Tibial nerve (tissue), 4 donors: ENCODE measurements at regions not wholly inside any gene's neighbourhood (a gene's known extent, or its start where the extent isn't known, plus 50 kb on each side); places are given as distances from the start of the nearest gene placed in this dataset.

Experiments used
- DNase-seq, 2 donors: peaks; one replicate each; pipeline ENCODE4 v3.0.0-alpha.2; 2019; ENCODE audit warnings: low spot score in 2 of 2
- H3K27ac ChIP-seq, 4 donors: fragments of 200-600 bp; sonication (generic) in 3 of 4; one replicate each; pipeline ENCODE4 v1.5.1; 2017 to 2019; ENCODE audit warnings: mild to moderate bottlenecking in 1 of 4
- H3K27me3 ChIP-seq, 2 donors: fragments of 200-600 bp; sonication (generic) in 1 of 2; one replicate each; pipeline versions ENCODE4 v1.5.1 to v1.6.0; 2017 to 2019
- H3K36me3 ChIP-seq, 3 donors: fragments of 200-600 bp; sonication (generic); one replicate each; pipeline ENCODE4 v1.5.1; 2018 to 2019
- H3K4me1 ChIP-seq, 4 donors: fragments of 200-600 bp; sonication (generic) in 3 of 4; one replicate each; pipeline ENCODE4 v1.5.1; 2017 to 2019
- H3K4me3 ChIP-seq, 4 donors: fragments of 200-600 bp; sonication (generic) in 3 of 4; one replicate each; pipeline ENCODE4 v1.5.1; 2017 to 2019; ENCODE audit warnings: mild to moderate bottlenecking in 1 of 4, moderate library complexity in 1 of 4
- H3K9me3 ChIP-seq, 4 donors: fragments of 200-600 bp; sonication (generic) in 3 of 4; one replicate each; pipeline ENCODE4 v1.5.1; 2017 to 2019
- EP300 ChIP-seq, 2 donors: sonication (generic); formaldehyde crosslinking; IDR thresholded peaks; one replicate each; pipeline ENCODE4 v1.6.1; 2017; ENCODE audit warnings: antibody characterized with exemption in 2 of 2, mild to moderate bottlenecking in 1 of 2
- POLR2A ChIP-seq, 2 donors: fragments of 450-650 bp; IDR thresholded peaks; one replicate each; pipeline ENCODE4 v1.6.1; 2017; ENCODE audit warnings: antibody characterized with exemption in 2 of 2, mild to moderate bottlenecking in 2 of 2, moderate library complexity in 2 of 2
- WGBS, 2 donors: methylation state at CpG; one replicate each; pipeline ENCODE4 v1.1.5; 2018; 5-methylcytosine and 5-hydroxymethylcytosine counted together
- TF ChIP-seq, protein P1 (sequence below), 5 experiments: fragments of 200-600 bp in 3 of 5; fragments of 450-650 bp in 2 of 5; sonication (generic) in 3 of 5; IDR thresholded peaks; one replicate each; pipeline ENCODE4 v1.5.1; 2016 to 2019; ENCODE audit warnings: antibody characterized with exemption in 5 of 5, mild to moderate bottlenecking in 3 of 5, moderate library complexity in 2 of 5

DNA sequence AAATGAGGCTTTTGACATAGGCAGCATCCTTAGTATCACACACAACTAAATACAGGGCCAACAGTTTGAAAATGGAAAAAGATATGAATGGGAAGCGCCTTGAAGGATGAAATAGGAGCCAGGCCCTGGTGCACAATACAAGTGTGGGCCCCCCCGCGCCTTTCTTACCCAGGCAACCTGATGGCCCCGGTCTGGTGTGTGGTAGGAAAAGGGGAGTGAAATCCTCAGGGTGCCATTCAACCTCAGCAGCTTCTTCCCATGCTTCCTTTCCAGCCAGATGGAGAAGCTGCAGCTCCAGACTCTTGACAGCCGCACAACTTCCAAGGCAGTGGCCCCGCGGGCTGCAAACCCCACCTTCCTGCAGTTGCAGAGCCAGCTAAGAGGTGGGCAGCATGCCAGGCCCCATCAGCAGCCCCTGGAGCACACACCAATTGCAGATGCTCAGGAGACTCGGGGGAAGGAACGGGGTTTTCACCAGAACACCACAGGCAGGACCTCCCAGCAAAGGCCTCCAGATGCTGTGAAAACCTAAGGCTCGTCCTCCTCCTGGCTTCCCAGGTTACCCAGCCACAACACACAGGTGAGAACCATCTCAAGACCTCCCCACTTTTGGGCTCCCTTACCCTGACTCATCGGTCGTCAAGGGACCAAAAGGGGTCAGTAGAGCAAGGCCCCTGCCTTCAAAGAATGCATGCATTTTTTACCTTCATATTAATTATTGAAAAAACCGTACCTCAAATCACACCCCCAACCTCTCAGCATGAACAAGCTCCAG lies 101.6 kb downstream of the CPN2 start:
- Histone ChIP-seq H3K27ac (no peak overlapping the region), H3K27me3 (no peaks in the 10 kb centered on the region), H3K4me3 (no peak overlapping the region), H3K4me1 (peaks cover 0 to 23% (median 4%) of the 10 kb centered on the region in 4 donors), H3K36me3 (no peaks in the 10 kb centered on the region), H3K9me3 (no peaks in the 10 kb centered on the region)
- no peak for TF ChIP-seq EP300 (IDR thresholded peaks at IDR 0.05)
- TF ChIP-seq POLR2A (IDR thresholded peaks at IDR 0.05) = no peak
- TF ChIP-seq, protein P1, sequence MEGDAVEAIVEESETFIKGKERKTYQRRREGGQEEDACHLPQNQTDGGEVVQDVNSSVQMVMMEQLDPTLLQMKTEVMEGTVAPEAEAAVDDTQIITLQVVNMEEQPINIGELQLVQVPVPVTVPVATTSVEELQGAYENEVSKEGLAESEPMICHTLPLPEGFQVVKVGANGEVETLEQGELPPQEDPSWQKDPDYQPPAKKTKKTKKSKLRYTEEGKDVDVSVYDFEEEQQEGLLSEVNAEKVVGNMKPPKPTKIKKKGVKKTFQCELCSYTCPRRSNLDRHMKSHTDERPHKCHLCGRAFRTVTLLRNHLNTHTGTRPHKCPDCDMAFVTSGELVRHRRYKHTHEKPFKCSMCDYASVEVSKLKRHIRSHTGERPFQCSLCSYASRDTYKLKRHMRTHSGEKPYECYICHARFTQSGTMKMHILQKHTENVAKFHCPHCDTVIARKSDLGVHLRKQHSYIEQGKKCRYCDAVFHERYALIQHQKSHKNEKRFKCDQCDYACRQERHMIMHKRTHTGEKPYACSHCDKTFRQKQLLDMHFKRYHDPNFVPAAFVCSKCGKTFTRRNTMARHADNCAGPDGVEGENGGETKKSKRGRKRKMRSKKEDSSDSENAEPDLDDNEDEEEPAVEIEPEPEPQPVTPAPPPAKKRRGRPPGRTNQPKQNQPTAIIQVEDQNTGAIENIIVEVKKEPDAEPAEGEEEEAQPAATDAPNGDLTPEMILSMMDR (IDR thresholded peaks at IDR 0.05) = no peak
- DNase-seq = no peak
- WGBS, 2 donors = 53 to 57% methylated on average over 12 to 13 of the region's 13 CpGs

DNA sequence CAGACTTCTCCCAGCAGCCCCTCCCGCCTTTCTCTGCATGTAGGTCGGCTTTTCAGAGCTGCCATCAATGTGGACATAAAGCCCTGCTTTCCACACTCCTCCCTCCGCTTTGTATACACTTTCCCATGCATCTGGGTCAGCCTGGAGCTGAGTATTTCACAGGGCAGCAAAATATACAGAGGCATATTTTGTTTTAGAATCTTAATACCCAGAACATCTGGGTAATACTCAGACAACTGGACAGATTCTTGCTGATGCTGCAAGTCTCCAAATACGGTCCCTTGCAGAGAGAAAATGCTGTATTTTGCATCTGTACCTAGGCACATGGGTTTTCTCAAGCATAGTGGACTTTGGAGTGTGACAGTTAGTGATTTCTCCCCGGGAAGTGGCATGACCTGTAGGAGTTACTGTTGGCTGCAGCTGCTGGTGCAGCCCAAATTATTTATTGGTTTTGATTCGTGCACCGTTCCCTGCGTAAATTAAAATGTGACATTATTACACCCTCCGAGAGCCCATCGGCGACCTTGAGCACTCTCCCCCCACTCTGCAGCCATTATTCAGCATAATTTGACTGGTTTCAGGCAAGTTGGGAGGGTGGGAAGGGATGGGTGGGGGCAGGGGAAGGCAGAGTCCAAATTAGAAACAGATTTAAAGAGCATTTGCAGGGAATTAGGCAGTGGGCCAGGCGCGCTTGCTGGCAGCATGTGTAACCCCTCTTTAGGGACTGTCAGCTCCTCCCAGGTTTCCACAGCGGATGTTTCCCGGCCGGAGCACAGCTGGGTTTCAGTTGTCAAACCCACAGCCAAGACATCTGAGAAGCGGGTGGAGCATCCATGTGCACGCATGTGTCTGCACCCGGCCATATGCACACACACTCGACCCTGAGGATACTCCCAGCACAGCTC lies 100.8 kb downstream of the CPN2 start:
- Histone ChIP-seq H3K9me3 (no peaks in the 10 kb centered on the region), H3K4me3 (no peak overlapping the region), H3K4me1 (peaks cover 0 to 27% (median 4%) of the 10 kb centered on the region in 4 donors), H3K27ac (no peak overlapping the region), H3K27me3 (no peaks in the 10 kb centered on the region), H3K36me3 (no peaks in the 10 kb centered on the region)
- 14 to 32% methylated on average over 17 to 20 of the region's 20 CpGs for WGBS, 2 donors
- DNase-seq = peak in 1 of 2 donors; percentile 49
- TF ChIP-seq POLR2A (IDR thresholded peaks at IDR 0.05) = no peak

DNA sequence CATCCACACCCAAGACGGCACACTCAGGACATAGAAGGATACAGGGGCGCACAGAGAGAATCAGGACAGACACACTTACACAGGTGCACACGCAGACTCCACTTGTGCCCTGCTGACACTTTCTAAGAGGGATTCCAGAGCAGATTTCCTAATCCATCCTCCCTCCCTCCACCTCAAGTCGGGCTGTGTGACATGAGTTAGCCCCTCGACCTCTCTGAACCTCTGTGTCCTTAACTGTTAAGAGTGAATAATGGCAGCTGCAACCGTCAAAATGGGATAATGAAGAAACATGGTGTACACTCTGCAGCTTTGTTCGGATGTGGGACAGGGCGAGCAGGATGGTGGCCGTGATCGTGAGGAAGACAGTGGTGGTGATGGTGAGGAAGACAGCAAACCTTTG lies 100.1 kb downstream of the CPN2 start:
- Histone ChIP-seq H3K27me3 (no peaks in the 10 kb centered on the region), H3K36me3 (no peaks in the 10 kb centered on the region), H3K27ac (no peak overlapping the region), H3K9me3 (no peaks in the 10 kb centered on the region), H3K4me3 (no peak overlapping the region), H3K4me1 (peaks cover 0 to 33% (median 4%) of the 10 kb centered on the region in 4 donors)
- WGBS, 2 donors = 67 to 73% methylated on average over 10 of the region's 10 CpGs
- DNase-seq = no peak
- TF ChIP-seq, protein P1 (IDR thresholded peaks at IDR 0.05) = no peak
- TF ChIP-seq POLR2A (IDR thresholded peaks at IDR 0.05) = no peak
- TF ChIP-seq EP300 (IDR thresholded peaks at IDR 0.05) = no peak

DNA sequence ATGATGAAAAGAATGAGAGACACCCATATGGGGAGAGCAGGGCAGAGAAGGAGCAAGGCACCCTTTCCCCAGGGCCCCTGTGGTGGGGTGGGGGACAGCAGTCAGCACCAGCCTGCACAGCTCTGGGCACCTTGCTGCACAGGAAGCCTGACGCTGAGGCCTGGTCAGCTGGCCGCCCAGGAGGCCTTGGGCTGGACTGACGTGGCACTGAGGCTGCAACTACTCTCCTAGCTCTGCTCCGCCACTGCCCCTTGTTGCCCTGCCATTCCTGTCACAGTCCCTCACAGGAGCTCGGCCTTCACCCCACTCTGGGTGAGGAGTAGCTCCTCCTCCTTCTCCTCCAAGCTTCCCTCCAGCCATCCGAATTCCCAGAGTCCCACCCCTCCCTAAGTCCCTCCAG lies 99.7 kb downstream of the CPN2 start:
- Histone ChIP-seq H3K36me3 (no peaks in the 10 kb centered on the region), H3K27me3 (no peaks in the 10 kb centered on the region), H3K4me1 (peaks cover 0 to 33% (median 4%) of the 10 kb centered on the region in 4 donors), H3K4me3 (no peak overlapping the region), H3K27ac (no peak overlapping the region), H3K9me3 (no peaks in the 10 kb centered on the region)
- 74 to 83% methylated on average over 6 of the region's 6 CpGs for WGBS, 2 donors
- TF ChIP-seq, protein P1 (IDR thresholded peaks at IDR 0.05) = no peak
- TF ChIP-seq EP300 (IDR thresholded peaks at IDR 0.05) (no peak), POLR2A (IDR thresholded peaks at IDR 0.05) (no peak)
- no peak for DNase-seq

DNA sequence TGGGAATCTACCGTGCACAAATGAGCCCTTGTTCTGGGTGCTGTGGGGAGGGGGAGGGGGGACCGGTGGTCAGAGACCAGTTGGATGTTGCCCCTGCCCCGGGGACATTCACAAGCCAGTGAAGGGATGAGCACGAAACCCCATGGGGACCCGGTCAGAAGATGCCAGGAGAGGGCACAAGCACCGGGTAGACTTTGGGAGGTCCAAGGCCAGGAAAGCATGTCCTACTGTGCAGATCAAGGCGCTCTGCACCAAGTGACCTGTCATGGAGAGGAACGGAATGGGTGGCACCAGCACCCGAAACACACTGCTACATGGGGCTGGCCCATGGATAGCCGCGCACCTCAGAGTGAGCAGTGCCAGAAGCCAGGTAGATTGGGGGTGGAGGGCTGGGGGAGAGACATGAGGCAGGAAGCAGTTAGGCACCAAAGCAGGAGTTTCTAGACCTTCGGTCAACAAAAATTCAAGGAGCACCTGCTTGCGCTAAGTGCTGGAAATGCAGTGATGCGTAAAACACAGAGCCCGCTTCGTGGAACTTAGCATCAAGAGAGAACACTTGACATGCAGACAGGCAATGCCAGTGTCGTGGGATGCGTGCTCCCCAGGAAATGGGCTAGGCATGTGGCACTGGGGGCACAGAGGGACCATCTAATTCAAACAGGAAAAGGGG lies 99.1 kb downstream of the CPN2 start:
- Histone ChIP-seq H3K36me3 (no peaks in the 10 kb centered on the region), H3K27ac (no peak overlapping the region), H3K4me3 (no peak overlapping the region), H3K9me3 (no peaks in the 10 kb centered on the region), H3K27me3 (no peaks in the 10 kb centered on the region), H3K4me1 (peaks cover 0 to 33% (median 4%) of the 10 kb centered on the region in 4 donors)
- no peak for DNase-seq
- TF ChIP-seq, protein P1 (IDR thresholded peaks at IDR 0.05) = no peak
- no peak for TF ChIP-seq POLR2A (IDR thresholded peaks at IDR 0.05)
- TF ChIP-seq EP300 (IDR thresholded peaks at IDR 0.05) = no peak
- WGBS, 2 donors = 88 to 91% methylated on average over 18 of the region's 18 CpGs
